ENCODE measurements at regions not wholly inside any gene's neighbourhood (a gene's known extent, or its start where the extent isn't known, plus 50 kb on each side); places are given as distances from the start of the nearest gene placed in this dataset.
"Not testable (repeated sequence)": the region's sequence is repeated elsewhere in the genome, so short reads cannot be mapped to it uniquely, and the experiment has no call there.

DNA sequence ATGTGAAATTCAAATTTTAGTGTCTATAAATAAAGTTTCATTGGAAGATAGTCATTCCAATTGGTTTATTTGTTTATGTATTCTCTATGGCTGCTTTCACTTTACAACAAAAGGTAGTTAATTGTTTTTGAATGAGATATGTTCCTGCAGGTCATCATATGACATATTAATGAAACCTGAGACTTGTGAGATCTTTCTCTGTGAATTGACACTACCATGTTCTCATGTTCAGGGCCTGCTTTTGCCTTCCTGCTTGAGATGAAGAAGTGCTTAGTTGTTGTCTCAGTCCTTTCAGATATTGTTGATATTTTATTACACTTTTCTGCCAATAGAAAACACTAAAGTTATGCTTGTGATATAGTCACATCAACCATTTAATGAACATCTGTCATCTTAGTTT, 132.5 kb downstream of the UTRN start:
- no peak for DNase-seq (ENCODE audit: low spot score)
- TF ChIP-seq, protein P1, sequence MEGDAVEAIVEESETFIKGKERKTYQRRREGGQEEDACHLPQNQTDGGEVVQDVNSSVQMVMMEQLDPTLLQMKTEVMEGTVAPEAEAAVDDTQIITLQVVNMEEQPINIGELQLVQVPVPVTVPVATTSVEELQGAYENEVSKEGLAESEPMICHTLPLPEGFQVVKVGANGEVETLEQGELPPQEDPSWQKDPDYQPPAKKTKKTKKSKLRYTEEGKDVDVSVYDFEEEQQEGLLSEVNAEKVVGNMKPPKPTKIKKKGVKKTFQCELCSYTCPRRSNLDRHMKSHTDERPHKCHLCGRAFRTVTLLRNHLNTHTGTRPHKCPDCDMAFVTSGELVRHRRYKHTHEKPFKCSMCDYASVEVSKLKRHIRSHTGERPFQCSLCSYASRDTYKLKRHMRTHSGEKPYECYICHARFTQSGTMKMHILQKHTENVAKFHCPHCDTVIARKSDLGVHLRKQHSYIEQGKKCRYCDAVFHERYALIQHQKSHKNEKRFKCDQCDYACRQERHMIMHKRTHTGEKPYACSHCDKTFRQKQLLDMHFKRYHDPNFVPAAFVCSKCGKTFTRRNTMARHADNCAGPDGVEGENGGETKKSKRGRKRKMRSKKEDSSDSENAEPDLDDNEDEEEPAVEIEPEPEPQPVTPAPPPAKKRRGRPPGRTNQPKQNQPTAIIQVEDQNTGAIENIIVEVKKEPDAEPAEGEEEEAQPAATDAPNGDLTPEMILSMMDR (IDR thresholded peaks at IDR 0.05; ENCODE audit: extremely low read depth, missing control alignments) = no peak

DNA sequence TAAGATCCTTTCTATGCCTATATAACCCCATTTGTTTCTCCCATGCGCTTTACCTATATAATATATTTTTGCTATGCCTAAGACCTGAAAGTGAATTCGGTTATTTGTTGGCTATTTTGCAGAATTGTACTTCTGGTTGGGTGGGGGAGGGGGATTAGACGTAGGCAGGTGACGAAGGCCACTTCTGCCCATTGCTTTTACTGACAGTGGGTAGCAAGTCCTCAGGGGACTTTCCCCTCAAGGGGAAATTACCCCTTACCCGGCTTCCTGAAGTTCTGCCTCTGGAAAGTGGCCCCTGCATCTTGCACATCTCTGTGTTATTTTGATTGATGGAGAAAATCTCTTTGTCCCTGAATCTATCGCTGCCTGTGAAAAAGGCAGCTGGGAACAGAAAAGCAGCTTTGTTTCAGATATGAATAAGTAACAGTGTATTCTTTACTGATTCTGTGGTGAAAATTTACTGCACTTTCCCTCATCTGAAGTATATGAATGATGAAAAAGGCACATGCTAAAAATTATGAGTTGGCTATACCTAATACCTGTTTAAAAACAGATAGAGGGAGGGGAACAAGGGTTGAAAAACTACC, 133.9 kb downstream of the UTRN start:
- TF ChIP-seq, protein P1 (IDR thresholded peaks at IDR 0.05; ENCODE audit: extremely low read depth, missing control alignments) = no peak

DNA sequence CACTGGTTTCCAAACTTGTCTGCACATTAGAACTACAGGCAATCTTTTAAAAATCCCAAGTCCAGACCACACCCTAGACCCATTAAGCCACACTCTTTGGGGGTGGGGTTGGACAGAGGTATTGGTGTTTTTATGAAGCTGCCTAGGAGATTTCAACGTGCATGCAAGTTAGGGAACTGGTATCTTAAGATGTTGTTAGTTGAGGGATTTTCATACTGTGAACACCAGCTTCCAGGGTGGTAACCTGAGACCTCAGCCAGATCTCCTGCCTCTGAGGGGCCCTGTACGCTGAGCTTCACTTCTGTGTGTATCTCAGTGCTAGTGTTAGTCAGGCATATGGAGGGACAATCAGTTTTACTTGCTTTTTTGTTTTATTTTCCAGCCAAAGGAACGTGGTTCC, 138.0 kb downstream of the UTRN start:
- DNase-seq (ENCODE audit: low spot score) = no peak
- TF ChIP-seq, protein P1 (IDR thresholded peaks at IDR 0.05; ENCODE audit: extremely low read depth, missing control alignments) = no peak

More for the DNA sequence above, 133.9 kb downstream of the UTRN start:
- DNase-seq (ENCODE audit: low spot score) = no peak

DNA sequence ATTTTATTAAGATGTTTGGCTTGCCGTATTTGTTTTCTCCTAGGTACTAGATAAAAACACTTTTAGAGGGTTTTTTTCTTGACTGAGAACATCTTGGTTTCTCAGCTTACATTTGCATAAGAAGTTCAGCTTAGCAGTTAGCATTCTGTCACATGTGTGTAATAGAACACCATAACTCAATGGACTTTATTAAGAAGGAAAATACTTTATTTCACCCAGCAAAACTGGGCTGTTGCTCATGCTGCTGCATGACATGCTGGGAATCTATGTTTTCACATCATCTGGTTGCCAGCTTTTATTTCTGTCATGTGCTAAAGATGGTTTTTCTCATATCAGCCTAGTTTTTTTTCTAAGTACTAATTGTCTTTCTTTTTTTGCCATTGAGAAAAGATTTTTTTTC, 144.6 kb downstream of the UTRN start:
- TF ChIP-seq, protein P1 (IDR thresholded peaks at IDR 0.05; ENCODE audit: extremely low read depth, missing control alignments) = no peak
- DNase-seq (ENCODE audit: low spot score) = no peak

DNA sequence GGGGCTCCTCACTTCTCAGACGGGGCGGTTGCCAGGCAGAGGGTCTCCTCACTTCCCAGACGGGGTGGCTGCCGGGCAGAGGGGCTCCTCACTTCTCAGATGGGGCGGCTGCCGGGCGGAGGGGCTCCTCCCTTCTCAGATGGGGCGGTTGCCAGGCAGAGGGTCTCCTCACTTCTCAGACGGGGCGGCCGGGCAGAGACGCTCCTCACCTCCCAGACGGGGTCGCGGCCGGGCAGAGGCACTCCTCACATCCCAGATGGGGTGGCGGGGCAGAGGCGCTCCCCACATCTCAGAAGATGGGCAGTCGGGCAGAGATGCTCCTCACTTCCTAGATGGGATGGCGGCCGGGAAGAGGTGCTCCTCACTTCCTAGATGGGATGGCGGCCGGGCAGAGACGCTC, 148.3 kb downstream of the UTRN start:
- not testable (repeated sequence) for DNase-seq (ENCODE audit: low spot score)

DNA sequence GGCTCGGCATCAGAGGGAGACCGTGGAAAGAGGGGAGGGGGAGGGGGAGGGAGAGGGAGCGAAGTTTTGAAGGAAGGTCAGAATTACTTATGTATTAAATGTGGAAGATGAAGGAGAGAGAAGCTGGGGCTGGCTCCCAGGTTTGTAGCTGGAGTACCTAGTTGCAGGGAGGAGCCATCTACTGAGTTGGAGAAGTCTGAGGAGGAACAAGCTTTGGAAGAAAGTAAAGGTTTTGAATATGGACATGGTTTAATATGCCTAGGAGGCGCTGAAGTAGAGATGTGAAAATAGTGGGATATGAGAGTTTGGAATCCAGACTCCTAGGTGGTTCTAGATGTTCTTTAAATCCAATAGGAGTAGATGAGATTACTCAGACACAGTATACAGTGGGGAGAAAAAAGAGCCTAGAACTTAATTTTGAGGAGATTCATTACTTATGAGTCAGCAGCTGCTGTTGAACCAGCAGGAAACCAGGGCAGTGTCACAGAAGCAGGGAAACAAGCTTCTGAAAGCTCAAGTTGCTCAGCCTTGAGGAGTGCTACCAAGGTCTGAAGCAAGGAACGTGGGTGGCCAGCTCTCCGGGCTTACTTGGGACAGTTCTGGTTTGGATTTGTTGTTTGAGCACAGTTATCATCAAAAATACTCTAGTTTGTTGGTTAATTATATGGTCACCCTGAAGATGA, 149.3 kb downstream of the UTRN start:
- TF ChIP-seq, protein P1 (IDR thresholded peaks at IDR 0.05; ENCODE audit: extremely low read depth, missing control alignments) = no peak
- DNase-seq (ENCODE audit: low spot score) = no peak

DNA sequence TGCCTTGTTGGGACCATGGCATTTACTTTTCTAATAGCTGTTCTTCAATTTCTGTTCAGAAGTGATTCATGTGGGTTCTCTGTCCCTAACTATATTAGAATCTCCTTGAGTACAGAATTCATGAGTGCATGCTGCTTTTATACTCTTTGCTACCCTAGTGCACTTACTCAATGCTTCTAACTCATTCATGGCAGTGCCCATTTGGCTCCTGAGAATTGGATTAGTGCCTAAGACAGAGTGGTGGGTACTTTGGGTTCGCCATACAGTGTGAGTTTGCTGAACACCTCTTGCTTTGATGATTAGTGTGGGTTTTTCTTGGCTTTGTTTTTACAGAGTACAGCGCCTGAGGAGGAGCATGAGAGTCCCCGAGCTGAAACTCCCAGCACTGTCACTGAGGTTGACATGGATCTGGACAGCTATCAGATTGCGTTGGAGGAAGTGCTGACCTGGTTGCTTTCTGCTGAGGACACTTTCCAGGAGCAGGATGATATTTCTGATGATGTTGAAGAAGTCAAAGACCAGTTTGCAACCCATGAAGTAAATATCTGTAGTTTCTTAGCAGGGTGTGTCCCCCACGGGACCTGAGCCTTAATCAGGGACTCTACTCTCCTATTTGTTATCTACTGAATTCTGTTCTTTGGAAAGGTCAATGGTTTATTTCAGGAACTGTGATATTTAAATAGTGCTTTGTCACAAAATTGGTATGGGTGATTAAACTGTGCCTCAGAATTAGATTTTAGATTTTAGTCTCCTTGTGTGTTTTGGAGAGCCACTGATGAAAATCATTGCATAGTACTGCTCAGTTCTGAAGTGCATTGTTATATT, 150.7 kb downstream of the UTRN start:
- no peak for DNase-seq (ENCODE audit: low spot score)
- TF ChIP-seq, protein P1 (IDR thresholded peaks at IDR 0.05; ENCODE audit: extremely low read depth, missing control alignments) = no peak

All from GM20000 (cell line).